Natural killer cell (primary cell): ENCODE measurements at regions not wholly inside any gene's neighbourhood (a gene's known extent, or its start where the extent isn't known, plus 50 kb on each side); places are given as distances from the start of the nearest gene placed in this dataset.

Experiments
- ATAC-seq, 3 donors: fragments of 150-1000 bp in 2 of 3; fragments of 200-7000 bp in 1 of 3; cut with Tn5 transposase; 1 replicate in 1 of 3; 2 replicates in 2 of 3; pipeline ENCODE4 v1.10.0; 2021; ENCODE audit warnings: mild to moderate bottlenecking in 2 of 3, moderate library complexity in 2 of 3
- DNase-seq, 2 donors: peaks; one replicate each; pipeline versions ENCODE4 v3.0.0 to v3.0.0-alpha.2; 2013 to 2021; ENCODE audit warnings: mixed read lengths in 1 of 2
- H3K27ac ChIP-seq: one replicate; pipeline ENCODE4 v1.5.1; 2013; ENCODE audit warnings: mild to moderate bottlenecking, low read length
- H3K27me3 ChIP-seq: one replicate; pipeline ENCODE4 v1.6.1; 2013; ENCODE audit warnings: low read length; ENCODE audit not compliant: control insufficient read depth, insufficient read depth
- H3K36me3 ChIP-seq: one replicate; pipeline ENCODE4 v1.6.1; 2013; ENCODE audit warnings: low read length; ENCODE audit not compliant: control insufficient read depth, insufficient read depth
- H3K4me1 ChIP-seq: one replicate; pipeline ENCODE4 v1.6.1; 2013; ENCODE audit warnings: low read length; ENCODE audit not compliant: control insufficient read depth, insufficient read depth
- H3K4me3 ChIP-seq: one replicate; pipeline ENCODE4 v1.5.1; 2013; ENCODE audit warnings: low read length
- H3K9me3 ChIP-seq: one replicate; pipeline ENCODE4 v1.6.1; 2013; ENCODE audit warnings: low read length; ENCODE audit not compliant: control insufficient read depth, insufficient read depth
- H3K27ac Mint-ChIP-seq, 2 donors: one replicate each; pipeline ENCODE4 v1.8.0; 2022; ENCODE audit warnings: mild to moderate bottlenecking in 2 of 2, mixed read lengths in 2 of 2, moderate library complexity in 1 of 2
- H3K27me3 Mint-ChIP-seq, 2 donors: one replicate each; pipeline ENCODE4 v1.8.0; 2022; ENCODE audit warnings: low read depth in 2 of 2, mixed read lengths in 2 of 2
- H3K36me3 Mint-ChIP-seq: one replicate; pipeline ENCODE4 v1.8.0; 2022; ENCODE audit warnings: mixed read lengths
- H3K4me1 Mint-ChIP-seq, 2 donors: one replicate each; pipeline ENCODE4 v1.8.0; 2022; ENCODE audit warnings: mixed read lengths in 2 of 2
- H3K4me3 Mint-ChIP-seq: one replicate; pipeline ENCODE4 v1.8.0; 2022; ENCODE audit warnings: mild to moderate bottlenecking, moderate library complexity, mixed read lengths
- H3K9me3 Mint-ChIP-seq, 2 donors: one replicate each; pipeline ENCODE4 v1.8.0; 2022; ENCODE audit warnings: mixed read lengths in 2 of 2
- CTCF ChIP-seq: fragments of 200-600 bp; IDR thresholded peaks from one replicate; pipeline ENCODE4 v1.8.0; 2022; ENCODE audit warnings: antibody characterized with exemption
- WGBS: methylation state at CpG from one replicate; pipeline ENCODE4 v1.1.7; 2013; ENCODE audit warnings: missing lambda C conversion rate; ENCODE audit not compliant: insufficient coverage; 5-methylcytosine and 5-hydroxymethylcytosine counted together
- intact Hi-C: fragments of 100-400 bp; cut with micrococcal nuclease; formaldehyde crosslinking; loops from one replicate; pipeline ENCODE4 v1.14.2; 2022

- no peak overlapping the region for H3K27ac Mint-ChIP-seq
- H3K36me3 Mint-ChIP-seq, result no peaks in the 10 kb centered on the region
- no peaks in the 10 kb centered on the region for H3K9me3 Mint-ChIP-seq
- intact Hi-C loops, result no loop called here
- Histone ChIP-seq H3K27me3 (no peaks in the 10 kb centered on the region), H3K4me1 (no peaks in the 10 kb centered on the region), H3K36me3 (no peaks in the 10 kb centered on the region), H3K27ac (no peak overlapping the region), H3K9me3 (no peaks in the 10 kb centered on the region), H3K4me3 (no peak overlapping the region)
- peaks cover 0 to 8% of the 10 kb centered on the region in 2 donors for H3K4me1 Mint-ChIP-seq
- no peak overlapping the region for H3K4me3 Mint-ChIP-seq
- H3K27me3 Mint-ChIP-seq, result no peaks in the 10 kb centered on the region
- 50% methylated on average over 2 of the region's 2 CpGs for WGBS
- ATAC-seq, result no peak
- DNase-seq, result no peak
- TF ChIP-seq CTCF, result no peak
These were observed 56.0 kb upstream of the RAP1A start for GRCh38 chr1:111563619-111564018.

GRCh38 chr1:111565079-111565478 lies 54.5 kb upstream of the RAP1A start:
- Histone ChIP-seq H3K4me1 (no peaks in the 10 kb centered on the region), H3K9me3 (no peaks in the 10 kb centered on the region), H3K27me3 (no peaks in the 10 kb centered on the region), H3K36me3 (no peaks in the 10 kb centered on the region), H3K4me3 (no peak overlapping the region), H3K27ac (no peak overlapping the region)
- Mint-ChIP-seq H3K36me3 (no peaks in the 10 kb centered on the region), H3K4me1 (peaks cover 0 to 8% of the 10 kb centered on the region in 2 donors), H3K27me3 (no peaks in the 10 kb centered on the region), H3K27ac (no peak overlapping the region), H3K4me3 (no peak overlapping the region), H3K9me3 (no peaks in the 10 kb centered on the region)
- ATAC-seq (no peak), DNase-seq (no peak)
- WGBS, result 100% methylated on average over 2 of the region's 2 CpGs
- no peak for TF ChIP-seq CTCF
- intact Hi-C loops, result no loop called here

- Mint-ChIP-seq H3K4me3 (no peak overlapping the region), H3K9me3 (no peaks in the 10 kb centered on the region), H3K4me1 (peaks cover 8 to 16% of the 10 kb centered on the region in 2 donors), H3K27ac (no peak overlapping the region), H3K36me3 (no peaks in the 10 kb centered on the region), H3K27me3 (no peaks in the 10 kb centered on the region)
- H3K36me3 ChIP-seq, result no peaks in the 10 kb centered on the region
- ATAC-seq (no peak), DNase-seq (no peak)
- no peak overlapping the region for H3K27ac ChIP-seq
- intact Hi-C loops, result no loop called here
- WGBS, result 93% methylated on average over 5 of the region's 5 CpGs
- no peaks in the 10 kb centered on the region for H3K9me3 ChIP-seq
- H3K27me3 ChIP-seq, result no peaks in the 10 kb centered on the region
- no peaks in the 10 kb centered on the region for H3K4me1 ChIP-seq
- no peak for TF ChIP-seq CTCF
- H3K4me3 ChIP-seq, result no peak overlapping the region
These were observed 53.6 kb upstream of the RAP1A start for GRCh38 chr1:111565968-111566367.

- H3K4me3 ChIP-seq, result no peak overlapping the region
- H3K27me3 ChIP-seq, result no peaks in the 10 kb centered on the region
- DNase-seq (no peak), ATAC-seq (no peak)
- H3K27ac ChIP-seq, result no peak overlapping the region
- no peaks in the 10 kb centered on the region for H3K9me3 ChIP-seq
- H3K4me1 Mint-ChIP-seq, result peaks cover 8 to 18% of the 10 kb centered on the region in 2 donors
- TF ChIP-seq CTCF, result no peak
- H3K4me1 ChIP-seq, result no peaks in the 10 kb centered on the region
- H3K4me3 Mint-ChIP-seq, result no peak overlapping the region
- no CpG with 5 or more reads among the region's 2 CpGs for WGBS
- intact Hi-C loops, result no loop called here
- no peaks in the 10 kb centered on the region for H3K36me3 ChIP-seq
- H3K27me3 Mint-ChIP-seq, result no peaks in the 10 kb centered on the region
- no peak overlapping the region for H3K27ac Mint-ChIP-seq
- no peaks in the 10 kb centered on the region for H3K9me3 Mint-ChIP-seq
- no peaks in the 10 kb centered on the region for H3K36me3 Mint-ChIP-seq
These were observed 51.4 kb upstream of the RAP1A start for GRCh38 chr1:111568160-111568647.
